Lower leg skin (tissue), 3 donors: ENCODE measurements at regions not wholly inside any gene's neighbourhood (a gene's known extent, or its start where the extent isn't known, plus 50 kb on each side); places are given as distances from the start of the nearest gene placed in this dataset.

Experiments
- POLR2A ChIP-seq, 2 donors: fragments of 450-650 bp; IDR thresholded peaks; one replicate each; pipeline ENCODE4 v1.6.1; 2016 to 2017; ENCODE audit warnings: antibody characterized with exemption in 2 of 2, mild to moderate bottlenecking in 1 of 2, moderate library complexity in 1 of 2
- TF ChIP-seq, protein P1 (sequence below), 3 donors: fragments of 450-650 bp; IDR thresholded peaks; one replicate each; pipeline ENCODE4 v1.5.1; 2016; ENCODE audit warnings: antibody characterized with exemption in 3 of 3, mild to moderate bottlenecking in 3 of 3, moderate library complexity in 2 of 3

DNA sequence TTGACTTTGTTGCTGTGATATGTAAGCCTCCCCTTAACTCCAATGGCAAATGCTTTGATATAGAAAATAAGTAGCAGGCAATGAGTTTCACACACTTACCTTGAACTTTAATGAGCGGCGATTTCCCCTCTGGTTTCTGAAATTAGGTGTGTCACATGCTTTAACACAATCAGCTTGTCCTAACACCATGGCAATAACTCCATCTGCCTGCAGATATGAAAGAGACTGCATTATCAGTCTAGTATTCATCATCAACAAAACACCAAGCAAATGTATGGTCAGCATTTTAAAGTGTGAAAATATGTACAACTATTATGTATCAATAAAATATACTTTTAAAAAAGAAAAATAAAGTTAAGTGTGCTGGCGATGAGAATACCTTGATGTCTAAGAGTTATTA, 128.8 kb upstream of the FAM9B start:
- no peak for TF ChIP-seq POLR2A (IDR thresholded peaks at IDR 0.05)
- TF ChIP-seq, protein P1, sequence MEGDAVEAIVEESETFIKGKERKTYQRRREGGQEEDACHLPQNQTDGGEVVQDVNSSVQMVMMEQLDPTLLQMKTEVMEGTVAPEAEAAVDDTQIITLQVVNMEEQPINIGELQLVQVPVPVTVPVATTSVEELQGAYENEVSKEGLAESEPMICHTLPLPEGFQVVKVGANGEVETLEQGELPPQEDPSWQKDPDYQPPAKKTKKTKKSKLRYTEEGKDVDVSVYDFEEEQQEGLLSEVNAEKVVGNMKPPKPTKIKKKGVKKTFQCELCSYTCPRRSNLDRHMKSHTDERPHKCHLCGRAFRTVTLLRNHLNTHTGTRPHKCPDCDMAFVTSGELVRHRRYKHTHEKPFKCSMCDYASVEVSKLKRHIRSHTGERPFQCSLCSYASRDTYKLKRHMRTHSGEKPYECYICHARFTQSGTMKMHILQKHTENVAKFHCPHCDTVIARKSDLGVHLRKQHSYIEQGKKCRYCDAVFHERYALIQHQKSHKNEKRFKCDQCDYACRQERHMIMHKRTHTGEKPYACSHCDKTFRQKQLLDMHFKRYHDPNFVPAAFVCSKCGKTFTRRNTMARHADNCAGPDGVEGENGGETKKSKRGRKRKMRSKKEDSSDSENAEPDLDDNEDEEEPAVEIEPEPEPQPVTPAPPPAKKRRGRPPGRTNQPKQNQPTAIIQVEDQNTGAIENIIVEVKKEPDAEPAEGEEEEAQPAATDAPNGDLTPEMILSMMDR (IDR thresholded peaks at IDR 0.05), result no peak
